ENCODE measurements at regions not wholly inside any gene's neighbourhood (a gene's known extent, or its start where the extent isn't known, plus 50 kb on each side); places are given as distances from the start of the nearest gene placed in this dataset.

GRCh38 chr5:89232139-89232603 lies 349.2 kb upstream of the MEF2C start:
- H3K36me3 ChIP-seq = no peaks in the 10 kb centered on the region
- WGBS, 2 donors (ENCODE audit: low coverage in 1 of 2) = 54 to 57% methylated on average over 3 of the region's 3 CpGs
- no peak for ATAC-seq
- H3K27ac ChIP-seq = no peak overlapping the region
- peaks cover 0 to 11% (median 3%) of the 10 kb centered on the region in 3 donors for H3K4me1 ChIP-seq
- TF ChIP-seq CTCF (IDR thresholded peaks at IDR 0.05) (no peak), POLR2AphosphoS5 (IDR thresholded peaks at IDR 0.05) (no peak), EP300 (IDR thresholded peaks at IDR 0.05) (no peak), POLR2A (IDR thresholded peaks at IDR 0.05) (no peak)
- no peak overlapping the region for H3K4me3 ChIP-seq
- H3K9me3 ChIP-seq = no peaks in the 10 kb centered on the region
- H3K27me3 ChIP-seq = no peaks in the 10 kb centered on the region

DNA sequence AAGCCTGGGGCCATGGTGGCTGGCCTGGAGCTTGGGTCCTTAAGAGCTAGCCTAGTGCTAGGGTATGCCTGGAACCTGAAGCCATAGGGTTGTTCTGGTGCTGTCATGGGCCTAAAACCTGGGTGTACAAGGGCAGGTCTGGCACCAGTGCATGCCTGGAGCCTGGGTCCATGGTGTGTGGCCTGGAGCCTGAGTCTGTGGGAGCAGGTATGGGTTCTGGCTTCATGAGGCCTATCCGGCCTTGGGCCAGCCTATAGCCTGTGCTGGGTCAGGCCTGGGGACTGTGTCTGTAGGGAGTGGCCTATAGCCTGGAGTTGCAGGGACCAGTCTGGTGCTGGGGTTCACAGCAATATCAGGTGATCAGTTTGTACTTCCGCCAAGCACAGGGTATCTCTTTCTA lies 347.2 kb upstream of the MEF2C start:
- Histone ChIP-seq H3K4me1 (peaks cover 0 to 11% (median 3%) of the 10 kb centered on the region in 3 donors), H3K36me3 (no peaks in the 10 kb centered on the region), H3K4me3 (no peak overlapping the region), H3K27ac (no peak overlapping the region), H3K9me3 (no peaks in the 10 kb centered on the region), H3K27me3 (no peaks in the 10 kb centered on the region)
- 88% methylated on average over 1 of the region's 2 CpGs; no CpG with 5 or more reads in 1 of the 2 donors for WGBS, 2 donors (ENCODE audit: low coverage in 1 of 2)
- ATAC-seq = no peak
- TF ChIP-seq EP300 (IDR thresholded peaks at IDR 0.05) (no peak), POLR2A (IDR thresholded peaks at IDR 0.05) (no peak), CTCF (IDR thresholded peaks at IDR 0.05) (no peak), POLR2AphosphoS5 (IDR thresholded peaks at IDR 0.05) (no peak)

DNA sequence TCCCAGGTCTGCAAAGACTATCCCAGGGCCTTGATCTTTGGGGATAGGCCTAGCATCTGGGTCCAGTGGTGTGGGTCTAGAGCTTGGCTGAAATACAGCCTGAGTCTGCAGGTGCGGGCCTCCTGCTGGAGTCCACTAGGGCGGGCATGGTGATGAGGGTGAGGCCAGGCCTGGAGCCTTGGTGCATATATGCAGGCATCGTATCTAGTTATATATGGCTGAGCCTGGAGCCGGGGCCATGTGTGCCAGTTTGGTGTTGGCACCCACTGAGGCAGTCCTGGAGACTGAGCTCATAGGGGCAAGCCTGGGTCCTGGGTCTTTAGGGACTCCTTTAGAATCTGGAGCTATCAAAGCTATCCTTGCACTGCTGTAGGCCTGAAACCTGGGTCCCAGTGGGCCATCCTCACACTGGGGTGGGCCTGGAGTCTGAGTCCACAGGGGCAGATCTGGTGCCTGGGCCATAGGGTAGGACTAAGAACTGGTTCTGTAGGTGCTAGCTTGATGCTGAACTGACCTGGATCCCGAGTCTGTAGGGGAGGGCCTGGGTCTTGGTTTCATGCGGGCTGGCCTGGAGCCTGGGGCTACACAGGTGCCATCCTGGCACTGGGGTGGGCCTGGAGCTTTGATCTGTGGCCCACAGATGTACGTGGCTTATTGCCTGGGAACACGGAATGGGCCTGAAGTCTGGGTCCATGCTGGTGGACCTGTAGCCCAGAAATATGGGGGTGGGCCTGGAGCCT lies 346.5 kb upstream of the MEF2C start:
- no peak overlapping the region for H3K4me3 ChIP-seq
- WGBS, 2 donors (ENCODE audit: low coverage in 1 of 2) = 100% methylated on average over 2 of the region's 8 CpGs; no CpG with 5 or more reads in 1 of the 2 donors
- ATAC-seq = no peak
- TF ChIP-seq POLR2AphosphoS5 (IDR thresholded peaks at IDR 0.05) (no peak), EP300 (IDR thresholded peaks at IDR 0.05) (no peak), POLR2A (IDR thresholded peaks at IDR 0.05) (no peak), CTCF (IDR thresholded peaks at IDR 0.05) (no peak)
- peaks cover 0 to 11% (median 3%) of the 10 kb centered on the region in 3 donors for H3K4me1 ChIP-seq
- H3K9me3 ChIP-seq = no peaks in the 10 kb centered on the region
- no peak overlapping the region for H3K27ac ChIP-seq
- no peaks in the 10 kb centered on the region for H3K27me3 ChIP-seq
- no peaks in the 10 kb centered on the region for H3K36me3 ChIP-seq

- 100% methylated on average over 1 of the region's 1 CpG for WGBS, 2 donors (ENCODE audit: low coverage in 1 of 2)
- Histone ChIP-seq H3K4me3 (no peak overlapping the region), H3K9me3 (no peaks in the 10 kb centered on the region), H3K36me3 (no peaks in the 10 kb centered on the region), H3K27ac (no peak overlapping the region), H3K4me1 (peaks cover 0 to 10% (median 3%) of the 10 kb centered on the region in 3 donors), H3K27me3 (no peaks in the 10 kb centered on the region)
- TF ChIP-seq EP300 (IDR thresholded peaks at IDR 0.05) (no peak), POLR2A (IDR thresholded peaks at IDR 0.05) (no peak), CTCF (IDR thresholded peaks at IDR 0.05) (no peak), POLR2AphosphoS5 (IDR thresholded peaks at IDR 0.05) (no peak)
- ATAC-seq = no peak
Measured at GRCh38 chr5:89228355-89228754, 345.4 kb upstream of the MEF2C start.

DNA sequence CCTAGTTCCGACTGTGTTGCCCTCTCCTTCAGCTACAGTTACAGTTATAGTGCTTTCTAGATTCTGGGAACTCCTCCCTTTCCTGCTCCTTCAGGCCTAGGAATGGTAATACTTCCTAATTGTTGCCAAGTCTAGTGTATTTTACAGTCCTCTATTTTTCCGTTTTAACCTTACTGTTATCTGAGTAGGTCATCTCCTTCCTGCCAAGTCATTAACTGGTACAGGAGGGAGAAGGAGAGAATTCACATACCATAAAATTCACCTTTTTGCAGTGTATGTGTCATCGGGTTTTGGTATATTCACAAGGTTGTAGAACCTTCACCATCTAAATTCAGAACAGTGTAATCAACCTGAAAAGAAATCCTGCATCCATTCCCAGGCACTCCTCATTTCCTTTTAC lies 335.4 kb upstream of the MEF2C start:
- TF ChIP-seq EP300 (IDR thresholded peaks at IDR 0.05) = no peak
- TF ChIP-seq POLR2AphosphoS5 (IDR thresholded peaks at IDR 0.05) = no peak
- no peak for TF ChIP-seq POLR2A (IDR thresholded peaks at IDR 0.05)
- TF ChIP-seq CTCF (IDR thresholded peaks at IDR 0.05) = no peak
- H3K4me1 ChIP-seq = no peaks in the 10 kb centered on the region
- WGBS, 2 donors (ENCODE audit: low coverage in 1 of 2) = 88 to 92% methylated on average over 2 of the region's 3 CpGs
- H3K36me3 ChIP-seq = no peaks in the 10 kb centered on the region
- no peaks in the 10 kb centered on the region for H3K9me3 ChIP-seq
- no peak overlapping the region for H3K27ac ChIP-seq
- H3K4me3 ChIP-seq = no peak overlapping the region
- H3K27me3 ChIP-seq = no peaks in the 10 kb centered on the region
- no peak for ATAC-seq
